H9 (cell line): ENCODE measurements at regions not wholly inside any gene's neighbourhood (a gene's known extent, or its start where the extent isn't known, plus 50 kb on each side); places are given as distances from the start of the nearest gene placed in this dataset.

Experiments used
- DNase-seq: peaks from one replicate; pipeline ENCODE4 v3.0.0-alpha.2; 2017
- H2AFZ ChIP-seq: one replicate; pipeline ENCODE4 v1.6.1; 2013; ENCODE audit warnings: mild to moderate bottlenecking, low read length, control low read depth, moderate library complexity
- H2AK5ac ChIP-seq: 2 replicates; pipeline ENCODE4 v1.6.1; 2013; ENCODE audit warnings: low read length, control low read depth, mixed read lengths; ENCODE audit not compliant: insufficient read length
- H2BK120ac ChIP-seq: one replicate; pipeline ENCODE4 v1.6.1; 2013; ENCODE audit warnings: low read depth, mild to moderate bottlenecking, low read length, control low read depth, inconsistent platforms; ENCODE audit not compliant: poor library complexity, severe bottlenecking
- H2BK12ac ChIP-seq: 2 replicates; pipeline ENCODE4 v1.6.1; 2013; ENCODE audit warnings: low read length, control low read depth, mixed read lengths, low read depth; ENCODE audit not compliant: insufficient read length
- H2BK15ac ChIP-seq: 2 replicates; pipeline ENCODE4 v1.6.1; 2013; ENCODE audit warnings: low read depth, low read length, control low read depth
- H2BK20ac ChIP-seq: one replicate; pipeline ENCODE4 v1.6.1; 2013; ENCODE audit warnings: low read depth, mild to moderate bottlenecking, low read length, control low read depth, inconsistent platforms; ENCODE audit not compliant: poor library complexity, severe bottlenecking
- H2BK5ac ChIP-seq: 2 replicates; pipeline ENCODE4 v1.6.1; 2013; ENCODE audit warnings: low read length, control low read depth, mixed read lengths; ENCODE audit not compliant: insufficient read length
- H3K14ac ChIP-seq: 2 replicates; pipeline ENCODE4 v1.6.1; 2013; ENCODE audit warnings: low read length, control low read depth; ENCODE audit not compliant: insufficient read depth
- H3K18ac ChIP-seq: 2 replicates; pipeline ENCODE4 v1.6.1; 2013; ENCODE audit warnings: low read depth, mild to moderate bottlenecking, mixed read lengths, low read length, control low read depth; ENCODE audit not compliant: insufficient read length
- H3K23ac ChIP-seq: 2 replicates; pipeline ENCODE4 v1.6.1; 2013; ENCODE audit warnings: low read length, control low read depth, mixed read lengths, low read depth; ENCODE audit not compliant: insufficient read length
- H3K23me2 ChIP-seq: 2 replicates; pipeline ENCODE4 v1.6.1; 2013; ENCODE audit warnings: low read depth, mild to moderate bottlenecking, mixed read lengths, low read length, control low read depth; ENCODE audit not compliant: insufficient read length, poor library complexity, severe bottlenecking
- H3K27ac ChIP-seq: 2 replicates; pipeline ENCODE4 v1.5.1; 2013; ENCODE audit warnings: low read length, control low read depth, mixed read lengths, low read depth; ENCODE audit not compliant: insufficient read length
- H3K27me3 ChIP-seq: 2 replicates; pipeline ENCODE4 v1.6.1; 2013; ENCODE audit warnings: low read length, control low read depth, inconsistent platforms; ENCODE audit not compliant: insufficient read depth
- H3K4ac ChIP-seq: 2 replicates; pipeline ENCODE4 v1.6.1; 2013; ENCODE audit warnings: low read depth, mild to moderate bottlenecking, control low read depth, inconsistent platforms, low read length, moderate library complexity
- H3K4me1 ChIP-seq: 2 replicates; pipeline ENCODE4 v1.6.1; 2013; ENCODE audit warnings: low read length, control low read depth, inconsistent platforms; ENCODE audit not compliant: insufficient read depth
- H3K4me2 ChIP-seq: 2 replicates; pipeline ENCODE4 v1.6.1; 2013; ENCODE audit warnings: low read length, control low read depth, mixed read lengths; ENCODE audit not compliant: insufficient read length, insufficient read depth
- H3K56ac ChIP-seq: 2 replicates; pipeline ENCODE4 v1.6.1; 2013; ENCODE audit warnings: low read depth, mild to moderate bottlenecking, mixed read lengths, low read length, control low read depth; ENCODE audit not compliant: insufficient read length
- H3K79me1 ChIP-seq: 2 replicates; pipeline ENCODE4 v1.6.1; 2013; ENCODE audit warnings: low read depth, mild to moderate bottlenecking, moderate library complexity, low read length, control low read depth, inconsistent platforms; ENCODE audit not compliant: insufficient read depth, poor library complexity, severe bottlenecking
- H3K79me2 ChIP-seq: 2 replicates; pipeline ENCODE4 v1.6.1; 2013; ENCODE audit warnings: low read length, control low read depth, inconsistent platforms; ENCODE audit not compliant: insufficient read depth
- H3K9ac ChIP-seq: 2 replicates; pipeline ENCODE4 v1.6.1; 2013; ENCODE audit warnings: low read length, control low read depth, mixed read lengths; ENCODE audit not compliant: insufficient read length; ENCODE audit errors: extremely low read depth
- H3K9me3 ChIP-seq: one replicate; pipeline ENCODE4 v1.6.1; 2013; ENCODE audit warnings: low read depth, low read length, inconsistent platforms; ENCODE audit not compliant: control insufficient read depth
- H3T11ph ChIP-seq: one replicate; pipeline ENCODE4 v1.6.1; 2013; ENCODE audit warnings: mild to moderate bottlenecking, low read length, control low read depth, inconsistent platforms
- H4K20me1 ChIP-seq: one replicate; pipeline ENCODE4 v1.6.1; 2013; ENCODE audit not compliant: control insufficient read depth, insufficient read length, insufficient read depth
- H4K5ac ChIP-seq: 2 replicates; pipeline ENCODE4 v1.6.1; 2013; ENCODE audit warnings: low read depth, mild to moderate bottlenecking, mixed read lengths, low read length, control low read depth; ENCODE audit not compliant: insufficient read length
- H4K8ac ChIP-seq: replicated peaks from 2 replicates; pipeline ENCODE4 v1.6.1; 2013; ENCODE audit warnings: low read length, control low read depth, mixed read lengths, low read depth; ENCODE audit not compliant: insufficient read length
- H4K91ac ChIP-seq: 2 replicates; pipeline ENCODE4 v1.6.1; 2013; ENCODE audit warnings: low read depth, mild to moderate bottlenecking, moderate library complexity, mixed read lengths, low read length, control low read depth; ENCODE audit not compliant: insufficient read length
- H3K27ac Mint-ChIP-seq, 3 experiments: 2 replicates in 2 of 3; 3 replicates in 1 of 3; pipeline ENCODE4 v1.8.0; 2020 to 2021; ENCODE audit warnings: mixed read lengths in 3 of 3, mild to moderate bottlenecking in 1 of 3, moderate library complexity in 1 of 3
- H3K27me3 Mint-ChIP-seq: 2 replicates; pipeline ENCODE4 v1.8.0; 2021; ENCODE audit warnings: low read depth, mild to moderate bottlenecking, moderate library complexity, mixed read lengths
- H3K36me3 Mint-ChIP-seq, 3 experiments: 2 replicates in 2 of 3; 3 replicates in 1 of 3; pipeline ENCODE4 v1.8.0; 2020 to 2021; ENCODE audit warnings: low read depth in 3 of 3, mixed read lengths in 3 of 3; ENCODE audit not compliant: insufficient read depth in 1 of 3
- H3K4me1 Mint-ChIP-seq, 2 experiments: 2 replicates each; pipeline ENCODE4 v1.8.0; 2020; ENCODE audit warnings: mixed read lengths in 2 of 2
- H3K4me3 Mint-ChIP-seq, 2 experiments: 2 replicates in 1 of 2; 3 replicates in 1 of 2; pipeline ENCODE4 v1.8.0; 2020 to 2021; ENCODE audit warnings: mild to moderate bottlenecking in 2 of 2, mixed read lengths in 2 of 2, moderate library complexity in 1 of 2
- H3K9me3 Mint-ChIP-seq, 2 experiments: 2 replicates in 1 of 2; 3 replicates in 1 of 2; pipeline ENCODE4 v1.8.0; 2020; ENCODE audit warnings: mild to moderate bottlenecking in 2 of 2, mixed read lengths in 2 of 2, moderate library complexity in 1 of 2
- WGBS: extraction: QIAGEN DNeasy Blood & Tissue Kit; methylation state at CpG from one replicate; pipeline ENCODE4 v1.1.7; 2013; ENCODE audit warnings: missing lambda C conversion rate, low lambda C conversion rate, mixed read lengths; ENCODE audit not compliant: insufficient read length; ENCODE audit errors: extremely low coverage; 5-methylcytosine and 5-hydroxymethylcytosine counted together
- TF ChIP-seq, protein P1 (sequence below): fragments of 200-600 bp; sonication (generic); conservative IDR thresholded peaks from 3 replicates; pipeline ENCODE4 v1.8.0; 2021; ENCODE audit warnings: antibody characterized with exemption, mild to moderate bottlenecking

DNA sequence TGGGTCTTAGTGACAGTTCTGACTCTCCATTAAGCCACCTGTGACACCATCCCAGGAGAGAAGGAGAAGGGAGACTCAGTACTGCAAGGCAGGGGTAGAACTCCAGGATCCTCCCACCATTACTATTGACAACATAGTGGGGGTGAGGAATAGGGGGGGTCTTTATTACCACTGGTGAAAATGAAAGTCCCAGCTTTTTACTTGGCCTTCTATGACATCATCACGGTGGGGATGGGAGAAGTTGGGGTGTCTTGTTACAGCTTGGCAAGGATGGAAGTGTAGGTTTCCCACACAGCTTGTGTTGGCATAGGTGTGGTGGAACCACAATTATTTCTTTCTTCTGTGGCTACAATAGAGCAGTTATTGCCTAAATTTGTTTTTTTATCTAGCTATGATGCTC, 203.9 kb upstream of the DTNA start:
- Histone ChIP-seq H3T11ph (no peak overlapping the region), H3K4me1 (peaks cover 4% of the 10 kb centered on the region), H2AK5ac (no peak overlapping the region), H4K91ac (no peak overlapping the region), H2BK12ac (no peak overlapping the region), H3K23me2 (no peaks in the 10 kb centered on the region), H3K9ac (no peak overlapping the region), H3K9me3 (no peaks in the 10 kb centered on the region), H3K14ac (no peak overlapping the region), H3K4ac (no peak overlapping the region), H2BK120ac (no peak overlapping the region), H3K27ac (no peak overlapping the region), H2AFZ (no peak overlapping the region), H4K8ac (no peak overlapping the region), H2BK20ac (no peak overlapping the region), H4K5ac (no peak overlapping the region), H3K18ac (no peak overlapping the region), H3K27me3 (no peaks in the 10 kb centered on the region), H3K23ac (no peak overlapping the region), H3K4me2 (no peak overlapping the region), H3K56ac (no peak overlapping the region), H4K20me1 (no peaks in the 10 kb centered on the region), H3K79me1 (no peaks in the 10 kb centered on the region), H2BK5ac (no peak overlapping the region), H3K79me2 (0 out of 2 replicates have a peak, but pooled peaks cover 1% of the 10 kb centered on the region), H2BK15ac (no peak overlapping the region)
- TF ChIP-seq, protein P1, sequence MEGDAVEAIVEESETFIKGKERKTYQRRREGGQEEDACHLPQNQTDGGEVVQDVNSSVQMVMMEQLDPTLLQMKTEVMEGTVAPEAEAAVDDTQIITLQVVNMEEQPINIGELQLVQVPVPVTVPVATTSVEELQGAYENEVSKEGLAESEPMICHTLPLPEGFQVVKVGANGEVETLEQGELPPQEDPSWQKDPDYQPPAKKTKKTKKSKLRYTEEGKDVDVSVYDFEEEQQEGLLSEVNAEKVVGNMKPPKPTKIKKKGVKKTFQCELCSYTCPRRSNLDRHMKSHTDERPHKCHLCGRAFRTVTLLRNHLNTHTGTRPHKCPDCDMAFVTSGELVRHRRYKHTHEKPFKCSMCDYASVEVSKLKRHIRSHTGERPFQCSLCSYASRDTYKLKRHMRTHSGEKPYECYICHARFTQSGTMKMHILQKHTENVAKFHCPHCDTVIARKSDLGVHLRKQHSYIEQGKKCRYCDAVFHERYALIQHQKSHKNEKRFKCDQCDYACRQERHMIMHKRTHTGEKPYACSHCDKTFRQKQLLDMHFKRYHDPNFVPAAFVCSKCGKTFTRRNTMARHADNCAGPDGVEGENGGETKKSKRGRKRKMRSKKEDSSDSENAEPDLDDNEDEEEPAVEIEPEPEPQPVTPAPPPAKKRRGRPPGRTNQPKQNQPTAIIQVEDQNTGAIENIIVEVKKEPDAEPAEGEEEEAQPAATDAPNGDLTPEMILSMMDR: no peak
- DNase-seq: no peak
- Mint-ChIP-seq H3K27ac (no peak overlapping the region), H3K4me3 (no peak overlapping the region), H3K36me3 (peaks cover 2 to 33% (median 12%) of the 10 kb centered on the region in 3 experiments; a peak in 5 of 7 replicates), H3K9me3 (peaks cover 13 to 23% of the 10 kb centered on the region in 2 experiments; a peak in 4 of 5 replicates), H3K4me1 (peaks cover 31 to 32% of the 10 kb centered on the region in 2 experiments), H3K27me3 (no peaks in the 10 kb centered on the region)
- no CpG with 5 or more reads among the region's 1 CpG for WGBS
